HEK293 (cell line): ENCODE measurements at regions not wholly inside any gene's neighbourhood (a gene's known extent, or its start where the extent isn't known, plus 50 kb on each side); places are given as distances from the start of the nearest gene placed in this dataset.

Experiments used
- CTCF ChIA-PET: fragments of 350-600 bp; formaldehyde crosslinking; extraction: SDS; loops from one replicate; lab custom pipeline; 2021; ENCODE audit warnings: antibody characterized with exemption; lab: Yijun Ruan, JAX
- POLR2A ChIA-PET: fragments of 300-600 bp; formaldehyde crosslinking; extraction: SDS; loops from one replicate; lab custom pipeline; 2020; ENCODE audit warnings: antibody characterized with exemption, inconsistent platforms; lab: Yijun Ruan, JAX
- H3K27ac ChIP-seq: fragments of 200-500 bp; sonication (Bioruptor generic); 2 replicates; pipeline ENCODE4 v1.5.1; 2014; ENCODE audit warnings: low read depth, low read length, control low read depth, inconsistent platforms; ENCODE audit errors: extremely low read depth
- H3K36me3 ChIP-seq, 2 experiments: fragments of 200-500 bp in 1 of 2; sonication (Bioruptor generic) in 1 of 2; 1 replicate in 1 of 2; 2 replicates in 1 of 2; pipeline ENCODE4 v1.5.1; 2014 to 2017; ENCODE audit warnings: inconsistent platforms in 2 of 2, low read length in 2 of 2; ENCODE audit not compliant: control insufficient read depth in 2 of 2, insufficient read depth in 1 of 2
- H3K4me1 ChIP-seq: fragments of 200-500 bp; sonication (Bioruptor generic); 2 replicates; pipeline ENCODE4 v1.5.1; 2014; ENCODE audit warnings: mild to moderate bottlenecking, low read length, inconsistent platforms; ENCODE audit not compliant: control insufficient read depth, insufficient read depth
- H3K4me3 ChIP-seq: 2 replicates; pipeline ENCODE4 v1.5.1; 2011; ENCODE audit warnings: low read depth, mild to moderate bottlenecking, control low read depth, low read length, moderate library complexity
- H3K9me3 ChIP-seq: fragments of 200-500 bp; sonication (Bioruptor generic); 2 replicates; pipeline ENCODE4 v1.5.1; 2014; ENCODE audit warnings: low read depth, low read length, inconsistent platforms; ENCODE audit not compliant: control insufficient read depth, insufficient read depth
- BCL11A ChIP-seq: fragments of 450-650 bp; formaldehyde crosslinking; IDR thresholded peaks from 2 replicates; pipeline ENCODE4 v1.5.1; 2016; ENCODE audit warnings: low read depth, missing biosample characterization, missing genetic modification characterization
- MEIS1 ChIP-seq: sonication (generic); formaldehyde crosslinking; IDR thresholded peaks from 2 replicates; pipeline ENCODE4 v1.8.1; 2022; ENCODE audit warnings: missing genetic modification reagents, mild to moderate bottlenecking, borderline replicate concordance
- OVOL3 ChIP-seq: fragments of 450-650 bp; formaldehyde crosslinking; IDR thresholded peaks from 2 replicates; pipeline ENCODE4 v1.5.1; 2016; ENCODE audit warnings: missing biosample characterization, missing genetic modification characterization
- RBAK ChIP-seq: fragments of 450-650 bp; formaldehyde crosslinking; IDR thresholded peaks from 2 replicates; pipeline ENCODE4 v1.5.1; 2016; ENCODE audit warnings: missing biosample characterization, missing genetic modification characterization
- SCRT1 ChIP-seq: fragments of 450-650 bp; formaldehyde crosslinking; IDR thresholded peaks from 2 replicates; pipeline ENCODE4 v1.5.1; 2016; ENCODE audit warnings: missing biosample characterization, missing genetic modification characterization, borderline replicate concordance
- SP3 ChIP-seq: fragments of 450-650 bp; formaldehyde crosslinking; IDR thresholded peaks from 2 replicates; pipeline ENCODE4 v1.5.1; 2016; ENCODE audit warnings: missing biosample characterization, missing genetic modification characterization
- ZFP3 ChIP-seq: fragments of 450-650 bp; formaldehyde crosslinking; IDR thresholded peaks from 2 replicates; pipeline ENCODE4 v1.5.1; 2016; ENCODE audit warnings: low read depth, missing biosample characterization, missing genetic modification characterization
- ZNF133 ChIP-seq: fragments of 450-650 bp; formaldehyde crosslinking; IDR thresholded peaks from 2 replicates; pipeline ENCODE4 v1.5.1; 2016; ENCODE audit warnings: missing biosample characterization, missing genetic modification characterization
- ZNF140 ChIP-seq: fragments of 450-650 bp; formaldehyde crosslinking; IDR thresholded peaks from 2 replicates; pipeline ENCODE4 v1.5.1; 2016; ENCODE audit warnings: missing biosample characterization, missing genetic modification characterization
- ZNF211 ChIP-seq: fragments of 450-650 bp; formaldehyde crosslinking; IDR thresholded peaks from 2 replicates; pipeline ENCODE4 v1.5.1; 2016; ENCODE audit warnings: low read depth, missing biosample characterization, missing genetic modification characterization
- ZNF302 ChIP-seq: fragments of 450-650 bp; formaldehyde crosslinking; IDR thresholded peaks from 2 replicates; pipeline ENCODE4 v1.5.1; 2016; ENCODE audit warnings: missing biosample characterization, missing genetic modification characterization, low read depth
- ZNF423 ChIP-seq: fragments of 450-650 bp; formaldehyde crosslinking; IDR thresholded peaks from 2 replicates; pipeline ENCODE4 v1.5.1; 2016; ENCODE audit warnings: missing biosample characterization, missing genetic modification characterization
- ZNF549 ChIP-seq: fragments of 450-650 bp; IDR thresholded peaks from 2 replicates; pipeline ENCODE4 v1.5.1; 2018; ENCODE audit warnings: missing biosample characterization, missing genetic modification characterization, mild to moderate bottlenecking, inconsistent platforms, moderate library complexity
- ZNF561 ChIP-seq: fragments of 450-650 bp; IDR thresholded peaks from 2 replicates; pipeline ENCODE4 v1.5.1; 2018; ENCODE audit warnings: missing biosample characterization, missing genetic modification characterization, borderline replicate concordance
- ZNF629 ChIP-seq: fragments of 450-650 bp; formaldehyde crosslinking; IDR thresholded peaks from 2 replicates; pipeline ENCODE4 v1.5.1; 2017; ENCODE audit warnings: missing biosample characterization, missing genetic modification characterization
- ZSCAN23 ChIP-seq: fragments of 450-650 bp; formaldehyde crosslinking; IDR thresholded peaks from 2 replicates; pipeline ENCODE4 v1.5.1; 2016; ENCODE audit warnings: missing biosample characterization, missing genetic modification characterization
- TF ChIP-seq, protein P1 (sequence below): fragments of 450-650 bp; formaldehyde crosslinking; IDR thresholded peaks from 2 replicates; pipeline ENCODE4 v1.5.1; 2016; ENCODE audit warnings: missing biosample characterization, missing genetic modification characterization
- TF ChIP-seq, protein P2 (sequence below): fragments of 450-650 bp; IDR thresholded peaks from 2 replicates; pipeline ENCODE4 v1.5.1; 2018; ENCODE audit warnings: missing biosample characterization, missing genetic modification characterization
- TF ChIP-seq, protein P3 (sequence below): fragments of 450-650 bp; formaldehyde crosslinking; IDR thresholded peaks from 2 replicates; pipeline ENCODE4 v1.5.1; 2016; ENCODE audit warnings: missing biosample characterization, missing genetic modification characterization
- TF ChIP-seq, protein P4 (sequence below): fragments of 450-650 bp; formaldehyde crosslinking; IDR thresholded peaks from 2 replicates; pipeline ENCODE4 v1.5.1; 2016; ENCODE audit warnings: missing biosample characterization, missing genetic modification characterization

DNA sequence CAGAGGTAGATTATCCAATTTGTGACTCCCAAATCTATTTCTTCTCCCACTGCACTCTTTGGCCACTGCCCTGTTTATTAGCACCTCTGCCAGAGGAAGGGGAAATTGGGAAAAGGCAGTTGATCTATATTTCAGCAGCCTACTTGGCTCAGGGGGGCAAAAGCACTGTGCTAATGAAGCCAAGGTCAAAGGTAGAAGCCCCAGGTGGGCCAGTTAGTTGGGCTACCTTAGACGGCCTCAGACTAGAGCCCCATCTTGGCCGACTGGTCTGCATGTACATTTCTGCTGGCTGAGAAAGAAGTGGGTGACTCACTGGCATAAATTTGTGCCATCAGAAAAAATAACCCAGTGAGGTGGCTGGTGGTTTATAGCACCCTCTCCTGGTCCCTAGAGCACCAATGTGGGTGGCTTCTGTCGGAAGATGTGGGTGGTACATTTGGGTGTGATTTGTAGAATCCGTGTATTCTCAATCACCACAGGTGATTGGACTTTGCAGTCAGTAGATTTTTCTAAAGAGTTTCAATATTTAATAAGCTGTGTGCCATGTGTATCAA, 293.3 kb upstream of the MKI67 start (continued):
- no peak for TF ChIP-seq SP3
- TF ChIP-seq ZNF211: no peak
- TF ChIP-seq ZNF423 (tag by site-specific recombination): no peak
- no peak for TF ChIP-seq OVOL3
- no peak for TF ChIP-seq ZNF549
- TF ChIP-seq, protein P1, sequence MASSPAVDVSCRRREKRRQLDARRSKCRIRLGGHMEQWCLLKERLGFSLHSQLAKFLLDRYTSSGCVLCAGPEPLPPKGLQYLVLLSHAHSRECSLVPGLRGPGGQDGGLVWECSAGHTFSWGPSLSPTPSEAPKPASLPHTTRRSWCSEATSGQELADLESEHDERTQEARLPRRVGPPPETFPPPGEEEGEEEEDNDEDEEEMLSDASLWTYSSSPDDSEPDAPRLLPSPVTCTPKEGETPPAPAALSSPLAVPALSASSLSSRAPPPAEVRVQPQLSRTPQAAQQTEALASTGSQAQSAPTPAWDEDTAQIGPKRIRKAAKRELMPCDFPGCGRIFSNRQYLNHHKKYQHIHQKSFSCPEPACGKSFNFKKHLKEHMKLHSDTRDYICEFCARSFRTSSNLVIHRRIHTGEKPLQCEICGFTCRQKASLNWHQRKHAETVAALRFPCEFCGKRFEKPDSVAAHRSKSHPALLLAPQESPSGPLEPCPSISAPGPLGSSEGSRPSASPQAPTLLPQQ (tag by site-specific recombination): no peak
- TF ChIP-seq RBAK (tag by site-specific recombination): no peak
- TF ChIP-seq, protein P2, sequence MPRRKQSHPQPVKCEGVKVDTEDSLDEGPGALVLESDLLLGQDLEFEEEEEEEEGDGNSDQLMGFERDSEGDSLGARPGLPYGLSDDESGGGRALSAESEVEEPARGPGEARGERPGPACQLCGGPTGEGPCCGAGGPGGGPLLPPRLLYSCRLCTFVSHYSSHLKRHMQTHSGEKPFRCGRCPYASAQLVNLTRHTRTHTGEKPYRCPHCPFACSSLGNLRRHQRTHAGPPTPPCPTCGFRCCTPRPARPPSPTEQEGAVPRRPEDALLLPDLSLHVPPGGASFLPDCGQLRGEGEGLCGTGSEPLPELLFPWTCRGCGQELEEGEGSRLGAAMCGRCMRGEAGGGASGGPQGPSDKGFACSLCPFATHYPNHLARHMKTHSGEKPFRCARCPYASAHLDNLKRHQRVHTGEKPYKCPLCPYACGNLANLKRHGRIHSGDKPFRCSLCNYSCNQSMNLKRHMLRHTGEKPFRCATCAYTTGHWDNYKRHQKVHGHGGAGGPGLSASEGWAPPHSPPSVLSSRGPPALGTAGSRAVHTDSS: no peak
- no peak for TF ChIP-seq BCL11A

DNA sequence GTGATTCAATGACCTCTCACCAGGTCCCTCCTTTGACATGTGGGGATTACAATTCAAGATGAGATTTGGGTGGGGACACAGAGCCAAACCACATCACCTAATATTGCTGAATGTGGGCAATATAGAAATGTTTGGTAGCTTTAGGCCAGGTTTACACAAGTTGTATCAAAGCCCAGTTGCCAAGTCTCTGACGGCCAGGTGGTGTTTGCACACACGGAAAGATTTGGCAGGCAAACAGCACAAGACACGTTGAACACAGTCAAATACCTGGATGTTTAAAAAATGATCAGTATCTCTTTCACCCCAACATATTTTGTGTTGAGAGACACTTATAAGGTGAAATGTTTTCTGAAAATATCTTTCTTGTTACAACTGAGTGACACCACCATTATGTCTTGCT, 294.4 kb upstream of the MKI67 start:
- POLR2A ChIA-PET: no interaction called here
- Histone ChIP-seq H3K4me1 (no peaks in the 10 kb centered on the region), H3K4me3 (no peak overlapping the region), H3K9me3 (no peaks in the 10 kb centered on the region)
- TF ChIP-seq, protein P1 (tag by site-specific recombination): no peak
- no peak for TF ChIP-seq MEIS1 (CRISPR knock-in tag)
- TF ChIP-seq ZNF561 (tag by site-specific recombination): no peak
- TF ChIP-seq ZNF629 (tag by site-specific recombination): no peak
- TF ChIP-seq ZNF140 (tag by site-specific recombination): no peak
- TF ChIP-seq, all 188 proteins: peak for 0
- H3K27ac ChIP-seq: no peak overlapping the region
- no peaks in the 10 kb centered on the region for H3K36me3 ChIP-seq
- CTCF ChIA-PET: no interaction called here

DNA sequence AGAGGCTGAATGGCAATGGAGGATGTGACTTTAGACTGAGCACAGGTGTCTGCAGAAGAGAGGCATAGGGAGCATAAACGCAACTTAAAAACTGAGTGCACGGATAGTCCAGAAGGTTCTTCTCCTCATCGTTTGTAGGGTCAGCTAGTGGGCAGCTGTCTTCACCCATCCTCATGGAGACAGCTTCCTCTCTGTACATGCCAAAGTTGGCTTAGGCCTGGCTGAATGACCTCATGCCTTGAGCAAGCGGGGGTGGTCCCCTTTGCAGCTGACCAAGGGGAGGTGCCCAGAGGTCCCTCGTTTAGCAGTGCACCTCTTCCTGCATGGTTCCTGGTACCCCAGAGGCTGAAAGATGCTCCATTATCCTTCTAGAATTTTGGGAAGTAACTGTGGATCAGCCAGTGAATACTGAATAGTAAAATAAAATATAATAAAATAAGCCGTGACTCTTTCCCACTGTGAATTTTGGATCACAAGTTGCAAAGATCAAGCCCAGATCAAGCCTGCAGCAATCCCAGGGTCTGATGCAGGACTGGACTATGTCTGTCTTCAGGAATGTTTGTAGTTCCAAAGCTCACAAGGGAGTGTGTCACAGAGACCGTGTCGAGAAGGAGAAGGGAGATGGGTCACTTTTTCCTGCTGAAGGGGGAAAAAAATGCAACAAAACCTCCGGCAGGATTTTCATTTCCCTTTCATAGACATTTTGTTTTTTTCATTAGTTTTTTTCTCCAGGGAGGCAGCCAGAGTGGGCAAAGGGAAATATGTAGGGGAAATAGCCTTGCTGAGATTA, 295.3 kb upstream of the MKI67 start:
- H3K4me3 ChIP-seq: no peak overlapping the region
- CTCF ChIA-PET: no interaction called here
- no peaks in the 10 kb centered on the region for H3K4me1 ChIP-seq
- no peaks in the 10 kb centered on the region for H3K36me3 ChIP-seq
- TF ChIP-seq ZFP3 (no peak), ZSCAN23 (tag by site-specific recombination) (no peak), SCRT1 (tag by site-specific recombination) (no peak)
- TF ChIP-seq, all 188 proteins: peak for 0
- Histone ChIP-seq H3K27ac (no peak overlapping the region), H3K9me3 (no peaks in the 10 kb centered on the region)
- POLR2A ChIA-PET: no interaction called here

DNA sequence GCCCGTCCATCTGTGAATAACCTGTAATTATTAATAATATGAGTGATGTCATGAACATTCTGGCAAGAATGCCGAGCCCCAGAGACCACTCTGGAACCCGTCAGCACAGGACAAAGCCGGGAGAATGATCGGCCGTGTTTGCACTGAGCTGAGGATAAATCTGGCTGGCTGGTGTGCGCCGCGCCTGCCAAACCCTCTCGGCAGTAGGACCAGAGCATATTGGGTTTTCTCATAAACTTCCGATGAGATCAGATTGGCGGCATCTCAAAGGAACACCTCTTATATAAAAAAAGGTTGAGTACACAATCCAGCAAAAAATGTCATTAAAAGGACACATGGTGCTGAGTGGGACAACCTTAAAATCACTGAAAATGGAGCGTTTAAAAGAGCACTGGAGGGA, 296.0 kb upstream of the MKI67 start:
- POLR2A ChIA-PET: no interaction called here
- no peaks in the 10 kb centered on the region for H3K4me1 ChIP-seq
- no peaks in the 10 kb centered on the region for H3K36me3 ChIP-seq
- H3K9me3 ChIP-seq: no peaks in the 10 kb centered on the region
- no peak overlapping the region for H3K27ac ChIP-seq
- H3K4me3 ChIP-seq: no peak overlapping the region
- CTCF ChIA-PET: no interaction called here
- TF ChIP-seq, protein P3, sequence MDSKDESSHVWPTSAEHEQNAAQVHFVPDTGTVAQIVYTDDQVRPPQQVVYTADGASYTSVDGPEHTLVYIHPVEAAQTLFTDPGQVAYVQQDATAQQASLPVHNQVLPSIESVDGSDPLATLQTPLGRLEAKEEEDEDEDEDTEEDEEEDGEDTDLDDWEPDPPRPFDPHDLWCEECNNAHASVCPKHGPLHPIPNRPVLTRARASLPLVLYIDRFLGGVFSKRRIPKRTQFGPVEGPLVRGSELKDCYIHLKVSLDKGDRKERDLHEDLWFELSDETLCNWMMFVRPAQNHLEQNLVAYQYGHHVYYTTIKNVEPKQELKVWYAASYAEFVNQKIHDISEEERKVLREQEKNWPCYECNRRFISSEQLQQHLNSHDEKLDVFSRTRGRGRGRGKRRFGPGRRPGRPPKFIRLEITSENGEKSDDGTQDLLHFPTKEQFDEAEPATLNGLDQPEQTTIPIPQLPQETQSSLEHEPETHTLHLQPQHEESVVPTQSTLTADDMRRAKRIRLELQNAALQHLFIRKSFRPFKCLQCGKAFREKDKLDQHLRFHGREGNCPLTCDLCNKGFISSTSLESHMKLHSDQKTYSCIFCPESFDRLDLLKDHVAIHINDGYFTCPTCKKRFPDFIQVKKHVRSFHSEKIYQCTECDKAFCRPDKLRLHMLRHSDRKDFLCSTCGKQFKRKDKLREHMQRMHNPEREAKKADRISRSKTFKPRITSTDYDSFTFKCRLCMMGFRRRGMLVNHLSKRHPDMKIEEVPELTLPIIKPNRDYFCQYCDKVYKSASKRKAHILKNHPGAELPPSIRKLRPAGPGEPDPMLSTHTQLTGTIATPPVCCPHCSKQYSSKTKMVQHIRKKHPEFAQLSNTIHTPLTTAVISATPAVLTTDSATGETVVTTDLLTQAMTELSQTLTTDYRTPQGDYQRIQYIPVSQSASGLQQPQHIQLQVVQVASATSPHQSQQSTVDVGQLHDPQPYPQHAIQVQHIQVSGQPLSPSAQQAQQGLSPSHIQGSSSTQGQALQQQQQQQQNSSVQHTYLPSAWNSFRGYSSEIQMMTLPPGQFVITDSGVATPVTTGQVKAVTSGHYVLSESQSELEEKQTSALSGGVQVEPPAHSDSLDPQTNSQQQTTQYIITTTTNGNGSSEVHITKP: no peak
- TF ChIP-seq, protein P4, sequence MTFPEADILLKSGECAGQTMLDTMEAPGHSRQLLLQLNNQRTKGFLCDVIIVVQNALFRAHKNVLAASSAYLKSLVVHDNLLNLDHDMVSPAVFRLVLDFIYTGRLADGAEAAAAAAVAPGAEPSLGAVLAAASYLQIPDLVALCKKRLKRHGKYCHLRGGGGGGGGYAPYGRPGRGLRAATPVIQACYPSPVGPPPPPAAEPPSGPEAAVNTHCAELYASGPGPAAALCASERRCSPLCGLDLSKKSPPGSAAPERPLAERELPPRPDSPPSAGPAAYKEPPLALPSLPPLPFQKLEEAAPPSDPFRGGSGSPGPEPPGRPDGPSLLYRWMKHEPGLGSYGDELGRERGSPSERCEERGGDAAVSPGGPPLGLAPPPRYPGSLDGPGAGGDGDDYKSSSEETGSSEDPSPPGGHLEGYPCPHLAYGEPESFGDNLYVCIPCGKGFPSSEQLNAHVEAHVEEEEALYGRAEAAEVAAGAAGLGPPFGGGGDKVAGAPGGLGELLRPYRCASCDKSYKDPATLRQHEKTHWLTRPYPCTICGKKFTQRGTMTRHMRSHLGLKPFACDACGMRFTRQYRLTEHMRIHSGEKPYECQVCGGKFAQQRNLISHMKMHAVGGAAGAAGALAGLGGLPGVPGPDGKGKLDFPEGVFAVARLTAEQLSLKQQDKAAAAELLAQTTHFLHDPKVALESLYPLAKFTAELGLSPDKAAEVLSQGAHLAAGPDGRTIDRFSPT (tag by site-specific recombination): no peak
- TF ChIP-seq ZNF302 (tag by site-specific recombination): no peak
- TF ChIP-seq ZNF133 (tag by site-specific recombination): no peak
